Astrocyte of the spinal cord (primary cell): ENCODE measurements at regions not wholly inside any gene's neighbourhood (a gene's known extent, or its start where the extent isn't known, plus 50 kb on each side); places are given as distances from the start of the nearest gene placed in this dataset.

Experiments
- DNase-seq: peaks from one replicate; pipeline ENCODE4 v3.0.0; 2011; ENCODE audit warnings: low read depth, low spot score
- H3K4me3 ChIP-seq: 2 replicates; pipeline ENCODE4 v1.5.1; 2011; ENCODE audit warnings: low read depth, mild to moderate bottlenecking, low read length, moderate library complexity
- CTCF ChIP-seq: IDR thresholded peaks from 2 replicates; pipeline ENCODE4 v1.5.1; 2012; ENCODE audit warnings: low read depth, mild to moderate bottlenecking, low read length, inconsistent platforms
- in situ Hi-C: cut with HindIII; loops from 2 replicates; pipeline ENCODE4 v1.10.0; 2017; ENCODE audit warnings: low sequenced_read_pairs

- TF ChIP-seq CTCF: no peak
- in situ Hi-C loops: no loop called here
- H3K4me3 ChIP-seq: no peak overlapping the region
- DNase-seq: no peak
Observed at GRCh38 chr5:174448662-174449061, 275.7 kb upstream of the MSX2 start.

DNA sequence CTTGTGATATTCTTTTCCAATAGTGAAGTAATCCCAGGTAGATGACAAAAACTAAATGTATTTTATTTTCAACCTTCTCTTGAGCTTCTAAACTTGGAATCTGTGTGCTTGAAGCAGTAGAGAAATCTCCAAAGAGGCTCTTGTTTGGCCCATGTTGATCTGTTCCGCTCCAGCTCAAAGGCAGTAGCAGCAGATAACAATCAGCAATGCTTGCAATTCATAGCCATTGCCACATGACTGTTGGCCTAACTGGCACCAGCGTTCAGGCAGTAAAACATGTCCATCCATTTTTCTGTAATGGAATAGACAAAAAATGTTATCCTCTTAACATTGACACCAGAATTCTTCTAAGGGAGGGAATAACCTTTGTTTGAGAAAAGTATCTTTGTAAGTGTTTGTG lies 270.7 kb upstream of the MSX2 start:
- in situ Hi-C loops: no loop called here
- no peak overlapping the region for H3K4me3 ChIP-seq
- no peak for DNase-seq
- TF ChIP-seq CTCF: no peak

GRCh38 chr5:174454464-174454863 lies 269.9 kb upstream of the MSX2 start:
- H3K4me3 ChIP-seq: no peak overlapping the region
- no peak for TF ChIP-seq CTCF
- no peak for DNase-seq
- in situ Hi-C loops: no loop called here

DNA sequence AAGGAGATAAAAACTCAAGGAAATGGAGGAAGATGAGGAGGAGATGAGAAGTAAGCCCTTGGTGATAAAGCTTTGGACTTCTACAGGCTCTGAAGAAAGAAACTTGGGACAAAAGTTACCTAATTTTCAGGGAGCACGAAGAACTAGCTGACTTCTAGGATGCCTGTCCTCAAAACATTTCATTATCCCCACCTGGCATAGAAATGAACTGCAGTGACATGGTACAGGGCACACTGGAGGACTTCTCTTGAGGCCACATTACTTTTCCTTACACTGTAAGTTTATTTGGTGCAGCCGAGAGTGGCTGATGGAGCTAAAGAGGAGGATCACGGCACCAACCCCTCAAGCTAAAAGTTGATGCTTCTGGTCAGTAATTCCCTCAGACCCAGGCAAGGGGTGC lies 269.5 kb upstream of the MSX2 start:
- no peak for TF ChIP-seq CTCF
- in situ Hi-C loops: no loop called here
- DNase-seq: no peak
- H3K4me3 ChIP-seq: no peak overlapping the region

DNA sequence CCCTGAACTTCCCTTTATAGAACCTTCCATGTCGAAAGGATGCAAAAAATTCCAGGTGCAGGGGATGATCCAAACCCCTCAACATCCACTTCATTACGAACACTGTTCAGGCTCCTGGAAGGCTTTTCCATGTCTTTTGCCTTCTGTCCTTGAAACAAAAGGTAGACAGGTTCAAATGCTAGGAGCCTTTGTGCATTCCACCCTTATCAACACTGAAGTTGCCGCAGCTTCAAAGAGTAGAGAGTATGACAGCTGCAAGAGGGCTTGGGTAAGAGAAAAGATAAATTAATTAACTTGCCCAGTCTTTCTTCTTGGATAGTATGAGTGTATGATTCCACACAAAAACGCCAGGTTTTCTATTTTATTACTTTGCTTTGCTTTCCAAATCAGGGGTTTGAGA lies 269.1 kb upstream of the MSX2 start:
- no peak for DNase-seq
- TF ChIP-seq CTCF: no peak
- no peak overlapping the region for H3K4me3 ChIP-seq
- in situ Hi-C loops: no loop called here

- in situ Hi-C loops: no loop called here
- no peak overlapping the region for H3K4me3 ChIP-seq
- DNase-seq: no peak
- TF ChIP-seq CTCF: no peak
Observed at GRCh38 chr5:174457141-174457678, 267.2 kb upstream of the MSX2 start.
